ENCODE measurements at regions not wholly inside any gene's neighbourhood (a gene's known extent, or its start where the extent isn't known, plus 50 kb on each side); places are given as distances from the start of the nearest gene placed in this dataset.

DNA sequence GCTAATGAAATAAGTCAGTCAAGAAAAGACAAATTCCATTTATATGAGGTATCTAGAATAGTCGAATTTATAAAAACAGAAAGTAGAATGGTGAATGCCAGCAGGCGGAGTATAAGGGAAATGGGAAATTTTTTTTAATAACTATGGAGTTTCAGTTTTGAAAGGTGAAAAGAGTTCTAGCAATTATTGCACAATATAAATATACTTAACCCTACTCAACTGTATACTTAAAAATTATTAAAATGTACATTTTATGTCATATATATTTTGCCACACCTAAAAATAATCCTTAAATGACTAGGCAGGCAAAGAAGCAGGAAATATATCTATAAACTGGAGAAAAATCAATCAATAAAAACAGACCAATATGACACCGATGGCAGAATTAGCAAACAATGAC lies 196.5 kb upstream of the UBASH3B start:
- TF ChIP-seq GATA2 (IDR thresholded peaks at IDR 0.05; ENCODE audit: low read depth, low read length) (no peak), GATA3 (IDR thresholded peaks at IDR 0.05; ENCODE audit: low read depth, low read length) (no peak)

Measured in SH-SY5Y (cell line).